ENCODE measurements at regions not wholly inside any gene's neighbourhood (a gene's known extent, or its start where the extent isn't known, plus 50 kb on each side); places are given as distances from the start of the nearest gene placed in this dataset.

- DNase-seq = no peak
These were observed 258.2 kb downstream of the PPP1R2C start for GRCh38 chrX:42519666-42520231.

DNA sequence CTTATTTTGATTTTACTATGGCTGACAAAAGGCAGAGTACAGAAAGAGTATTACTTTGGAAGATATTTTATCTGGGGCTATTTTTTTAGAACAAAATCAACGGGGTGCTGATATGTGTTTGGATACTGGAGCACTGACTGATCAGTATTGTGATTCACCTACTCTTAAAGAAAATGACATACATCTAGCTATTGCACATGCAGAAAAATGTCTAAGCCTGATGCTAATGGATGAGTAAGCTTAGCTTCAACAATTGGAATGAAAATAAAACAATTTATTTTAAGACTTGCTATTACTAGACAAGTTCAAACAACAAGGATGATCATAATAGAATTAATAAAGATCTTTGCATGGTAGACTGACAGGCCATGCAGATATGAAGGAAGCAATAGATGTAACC is 262.0 kb downstream of the PPP1R2C start:
- no peak for DNase-seq

DNA sequence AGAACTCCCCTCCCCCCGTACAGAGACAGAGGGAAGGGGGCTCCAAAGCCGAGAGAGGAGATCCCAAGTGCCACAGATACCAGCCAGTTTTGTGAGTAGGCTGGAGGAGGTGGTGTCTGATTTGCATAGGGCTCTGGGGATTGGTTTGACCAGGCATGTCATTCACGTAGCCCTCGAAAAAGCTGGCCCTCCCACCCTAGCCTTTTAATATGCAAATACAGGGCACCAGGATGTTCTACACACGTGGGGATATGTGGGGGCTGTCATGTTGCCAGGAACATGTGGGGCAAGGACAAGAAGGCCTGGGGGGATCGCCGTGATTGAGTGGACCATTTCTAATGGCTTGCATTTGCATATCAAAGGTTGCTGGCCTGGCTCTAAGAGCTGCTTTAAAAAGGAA is 272.9 kb downstream of the PPP1R2C start:
- no peak for DNase-seq

GRCh38 chrX:42499620-42500019 is 278.3 kb downstream of the PPP1R2C start:
- no peak for DNase-seq

GRCh38 chrX:42497356-42497755 is 280.6 kb downstream of the PPP1R2C start:
- DNase-seq = no peak

DNA sequence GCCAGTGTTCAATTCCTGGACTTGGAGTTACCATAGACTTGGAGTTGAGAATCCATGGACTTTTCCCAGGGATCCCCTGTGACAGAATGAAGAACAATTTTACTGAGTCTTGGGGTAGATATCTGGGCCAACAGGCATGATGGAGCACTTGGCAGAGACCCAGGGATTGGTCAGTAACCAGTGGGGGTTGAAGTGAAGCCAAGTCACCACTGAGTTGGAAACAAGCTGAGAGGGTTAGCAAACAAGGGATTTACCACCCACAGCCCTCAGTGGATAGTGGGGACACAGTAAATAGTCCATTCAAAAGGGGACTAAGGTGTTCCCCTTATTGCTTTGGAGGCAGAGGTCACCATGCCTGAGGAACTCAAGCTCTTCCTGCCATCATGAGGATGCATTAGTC is 281.7 kb downstream of the PPP1R2C start:
- no peak for DNase-seq

GRCh38 chrX:42495139-42495538 is 282.8 kb downstream of the PPP1R2C start:
- DNase-seq = no peak

GRCh38 chrX:42491137-42491907 is 286.6 kb downstream of the PPP1R2C start:
- DNase-seq = no peak

GRCh38 chrX:42490111-42490510 is 287.9 kb downstream of the PPP1R2C start:
- no peak for DNase-seq

- DNase-seq = no peak
These were observed 292.4 kb downstream of the PPP1R2C start for GRCh38 chrX:42485601-42486000.

GRCh38 chrX:42484233-42484632 is 293.7 kb downstream of the PPP1R2C start:
- no peak for DNase-seq

DNA sequence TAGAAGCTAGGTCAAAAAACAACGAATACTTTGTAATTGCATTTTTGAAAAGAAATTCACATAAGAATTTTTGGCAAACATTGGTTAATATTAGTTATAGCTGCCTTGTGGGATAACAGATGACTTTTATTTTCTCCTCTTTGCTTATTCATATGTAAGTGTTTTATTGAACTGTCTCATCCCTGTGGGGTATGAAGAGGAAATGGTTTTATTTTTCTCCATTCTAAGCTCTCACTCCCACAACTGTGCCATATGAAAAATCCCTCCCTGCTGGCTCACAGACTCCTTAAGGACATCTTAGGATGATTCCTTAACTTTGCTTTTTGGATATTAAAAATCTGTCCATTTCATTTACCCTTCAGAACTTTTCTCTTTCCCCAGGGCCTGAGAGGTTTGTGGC is 300.6 kb downstream of the PPP1R2C start:
- no peak for DNase-seq

DNA sequence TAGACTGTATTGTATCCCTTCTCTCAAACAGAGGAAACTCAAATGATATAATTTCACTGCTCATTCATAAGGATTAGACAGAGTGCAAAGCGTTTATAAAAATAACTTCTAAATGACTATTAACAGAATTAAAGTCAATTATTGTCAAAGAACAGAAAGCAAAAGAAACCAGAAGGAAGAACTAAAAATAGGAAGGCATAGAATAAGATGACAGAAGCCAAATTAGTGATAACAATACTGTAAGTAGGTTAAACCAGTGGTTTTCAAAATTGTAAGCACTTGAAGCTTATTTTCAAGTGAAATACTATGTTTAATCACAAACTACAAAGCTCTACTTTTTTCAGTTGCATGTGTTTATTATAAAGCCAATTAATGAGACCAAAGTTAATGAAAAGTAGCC is 305.2 kb downstream of the PPP1R2C start:
- no peak for DNase-seq

- no peak for DNase-seq
These were observed 311.5 kb downstream of the PPP1R2C start for GRCh38 chrX:42466332-42467046.

DNA sequence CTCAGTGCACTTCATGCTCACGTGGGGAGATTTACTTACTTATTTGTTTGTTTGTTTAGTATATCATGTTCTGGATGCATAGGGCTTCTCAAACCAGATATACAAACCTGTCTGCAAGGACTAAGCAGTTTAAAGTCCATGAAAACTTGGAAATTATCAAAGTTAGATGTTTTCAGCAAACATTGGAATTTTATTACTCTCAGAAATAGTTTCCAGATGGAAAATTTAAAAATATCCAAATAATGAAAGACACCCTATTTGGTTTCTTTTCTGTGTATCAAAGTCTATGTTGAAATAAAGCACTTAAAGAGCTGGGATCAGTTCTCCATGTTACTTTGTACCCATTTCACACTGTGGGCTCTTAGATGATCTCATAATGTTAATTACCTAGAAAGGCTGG is 312.1 kb downstream of the PPP1R2C start:
- no peak for DNase-seq

- DNase-seq = no peak
These were observed 314.1 kb downstream of the PPP1R2C start for GRCh38 chrX:42463706-42464490.

- DNase-seq = no peak
These were observed 315.0 kb downstream of the PPP1R2C start for GRCh38 chrX:42462917-42463316.

DNA sequence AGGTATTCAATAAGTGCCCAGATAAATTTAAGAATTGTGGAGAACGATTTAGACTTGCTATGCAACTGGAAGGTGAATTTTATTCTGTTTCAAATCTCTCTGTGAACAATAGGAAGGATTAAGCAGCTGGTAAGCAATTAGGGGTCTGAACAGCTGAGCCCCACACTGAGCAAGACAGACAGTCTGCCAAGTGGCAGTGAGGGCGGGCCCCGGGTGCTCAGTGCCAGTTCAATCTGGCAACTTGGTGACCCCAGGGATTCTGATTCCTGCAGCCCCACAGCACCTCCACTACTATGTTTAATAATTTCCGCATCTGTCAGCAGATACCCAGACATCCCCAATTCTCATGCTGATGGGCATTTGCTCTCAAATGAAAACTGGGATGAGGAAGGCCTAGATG is 317.3 kb downstream of the PPP1R2C start:
- no peak for DNase-seq

DNA sequence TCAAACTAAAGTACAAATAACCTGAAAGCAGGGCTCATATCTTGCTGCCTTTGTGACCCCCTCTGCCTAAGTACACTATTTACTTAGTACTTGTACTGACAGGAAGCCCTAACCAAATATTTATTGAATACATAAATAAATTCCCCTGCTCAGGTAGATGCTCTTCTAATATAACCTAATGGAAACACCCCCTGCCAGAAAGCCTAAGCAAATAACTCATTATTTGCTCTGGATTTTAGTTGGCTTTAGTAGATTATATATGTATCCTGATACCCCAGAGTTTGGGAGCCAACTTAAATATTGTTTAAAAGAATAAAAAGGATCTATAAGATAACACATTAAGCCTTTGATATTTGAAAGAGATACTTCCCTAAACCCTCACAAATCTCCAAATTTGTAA is 318.2 kb downstream of the PPP1R2C start:
- no peak for DNase-seq

DNA sequence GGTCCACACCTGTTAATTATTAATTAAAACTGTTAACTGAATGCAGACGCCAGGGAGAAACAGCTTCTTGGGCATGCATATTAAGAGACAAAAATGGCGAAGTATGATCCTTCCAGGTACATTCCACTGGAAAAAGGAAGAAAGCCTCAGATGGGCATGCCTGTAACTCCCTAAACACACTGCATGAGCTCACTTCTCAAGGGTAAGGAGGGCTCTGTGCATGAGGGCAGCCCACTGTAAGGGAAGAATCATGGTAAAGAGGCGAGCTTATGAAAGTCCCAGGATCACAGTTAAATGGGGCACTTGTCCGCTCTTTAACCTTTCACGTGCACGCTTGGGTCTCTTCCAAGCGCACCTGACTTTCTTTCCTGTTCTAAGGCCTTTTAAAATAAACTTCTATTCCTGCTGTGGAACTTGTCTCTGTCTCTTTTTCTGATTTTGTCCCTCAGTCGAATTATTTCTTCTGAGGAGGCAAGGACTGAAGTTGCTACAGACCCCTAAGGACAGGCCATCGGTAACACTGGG is 321.7 kb downstream of the PPP1R2C start:
- DNase-seq = no peak

DNA sequence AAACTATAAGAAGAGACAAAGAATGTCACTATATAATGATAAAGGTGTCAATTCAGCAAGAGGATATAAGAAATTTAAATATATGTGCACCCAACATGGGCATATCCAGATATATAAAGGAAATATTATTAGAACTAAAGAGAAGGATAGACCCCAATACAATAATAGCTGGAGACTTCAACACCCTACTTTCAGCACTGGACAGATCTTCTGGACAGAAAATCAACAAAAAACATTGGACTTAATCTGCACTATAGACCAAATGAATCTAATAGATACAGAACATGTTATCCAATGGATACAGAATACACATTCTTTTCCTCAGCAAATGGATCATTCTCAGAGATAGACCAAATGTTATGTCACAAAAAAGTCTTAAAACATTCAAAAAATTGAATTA is 327.7 kb downstream of the PPP1R2C start:
- DNase-seq = no peak

GRCh38 chrX:42443267-42443666 is 334.7 kb downstream of the PPP1R2C start:
- no peak for DNase-seq

Data from renal pelvis (tissue), 1 donor.